ENCODE measurements at regions not wholly inside any gene's neighbourhood (a gene's known extent, or its start where the extent isn't known, plus 50 kb on each side); places are given as distances from the start of the nearest gene placed in this dataset.

GRCh38 chr5:62790348-62790747 lies 211.7 kb downstream of the LRRC70 start:
- TF ChIP-seq CTCF (IDR thresholded peaks at IDR 0.05) (no peak), TEAD1 (CRISPR knock-in tag; IDR thresholded peaks at IDR 0.05) (no peak), RELA (CRISPR knock-in tag; IDR thresholded peaks at IDR 0.05; ENCODE audit: borderline replicate concordance) (no peak), ZNF232 (CRISPR knock-in tag; IDR thresholded peaks at IDR 0.05) (no peak)
- TF ChIP-seq, protein P1, sequence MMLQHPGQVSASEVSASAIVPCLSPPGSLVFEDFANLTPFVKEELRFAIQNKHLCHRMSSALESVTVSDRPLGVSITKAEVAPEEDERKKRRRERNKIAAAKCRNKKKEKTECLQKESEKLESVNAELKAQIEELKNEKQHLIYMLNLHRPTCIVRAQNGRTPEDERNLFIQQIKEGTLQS (CRISPR knock-in tag; conservative IDR thresholded peaks at IDR 0.05) = no peak
